ENCODE measurements at regions not wholly inside any gene's neighbourhood (a gene's known extent, or its start where the extent isn't known, plus 50 kb on each side); places are given as distances from the start of the nearest gene placed in this dataset.
"Not testable (repeated sequence)": the region's sequence is repeated elsewhere in the genome, so short reads cannot be mapped to it uniquely, and the experiment has no call there.

- DNase-seq (ENCODE audit: low spot score), result not testable (repeated sequence)
Observed at GRCh38 chr7:138220321-138220720, 144.1 kb downstream of the AKR1D1 start.

- DNase-seq (ENCODE audit: low spot score), result not testable (repeated sequence)
Observed at GRCh38 chr7:138221388-138221787, 145.1 kb downstream of the AKR1D1 start.

- DNase-seq (ENCODE audit: low spot score), result no peak
Observed at GRCh38 chr7:138223402-138223879, 147.2 kb downstream of the AKR1D1 start.

- DNase-seq (ENCODE audit: low spot score), result no peak
Observed at GRCh38 chr7:138226001-138226476, 149.8 kb downstream of the AKR1D1 start.

- no peak for DNase-seq (ENCODE audit: low spot score)
Observed at GRCh38 chr7:138226745-138227279, 150.6 kb downstream of the AKR1D1 start.

- DNase-seq (ENCODE audit: low spot score), result no peak
Observed at GRCh38 chr7:138228119-138228518, 151.9 kb downstream of the AKR1D1 start.

GRCh38 chr7:138228769-138229168, 152.5 kb downstream of the AKR1D1 start:
- no peak for DNase-seq (ENCODE audit: low spot score)

- DNase-seq (ENCODE audit: low spot score), result no peak
Observed at GRCh38 chr7:138233189-138233588, 156.9 kb downstream of the AKR1D1 start.

GRCh38 chr7:138235207-138235606, 158.9 kb downstream of the AKR1D1 start:
- DNase-seq (ENCODE audit: low spot score), result no peak

GRCh38 chr7:138237995-138238394, 161.7 kb downstream of the AKR1D1 start:
- no peak for DNase-seq (ENCODE audit: low spot score)

- no peak for DNase-seq (ENCODE audit: low spot score)
Observed at GRCh38 chr7:138238734-138239659, 162.7 kb downstream of the AKR1D1 start.

- DNase-seq (ENCODE audit: low spot score), result no peak
Observed at GRCh38 chr7:138243430-138243829, 167.2 kb downstream of the AKR1D1 start.

- DNase-seq (ENCODE audit: low spot score), result no peak
Observed at GRCh38 chr7:138243836-138244235, 167.6 kb downstream of the AKR1D1 start.

- DNase-seq (ENCODE audit: low spot score), result no peak
Observed at GRCh38 chr7:138244606-138245005, 168.3 kb downstream of the AKR1D1 start.

- DNase-seq (ENCODE audit: low spot score), result no peak
Observed at GRCh38 chr7:138245216-138245615, 169.0 kb downstream of the AKR1D1 start.

GRCh38 chr7:138245682-138246081, 169.4 kb downstream of the AKR1D1 start:
- no peak for DNase-seq (ENCODE audit: low spot score)

- no peak for DNase-seq (ENCODE audit: low spot score)
Observed at GRCh38 chr7:138246428-138246827, 170.2 kb downstream of the AKR1D1 start.

GRCh38 chr7:138247081-138247480, 170.8 kb downstream of the AKR1D1 start:
- DNase-seq (ENCODE audit: low spot score), result no peak

- DNase-seq (ENCODE audit: low spot score), result no peak
Observed at GRCh38 chr7:138247568-138248333, 171.5 kb downstream of the AKR1D1 start.

GRCh38 chr7:138248609-138249008, 172.3 kb downstream of the AKR1D1 start:
- no peak for DNase-seq (ENCODE audit: low spot score)

GRCh38 chr7:138249975-138250374, 173.7 kb downstream of the AKR1D1 start:
- no peak for DNase-seq (ENCODE audit: low spot score)

- not testable (repeated sequence) for DNase-seq (ENCODE audit: low spot score)
Observed at GRCh38 chr7:138252666-138253065, 176.4 kb downstream of the AKR1D1 start.
